ENCODE measurements at regions not wholly inside any gene's neighbourhood (a gene's known extent, or its start where the extent isn't known, plus 50 kb on each side); places are given as distances from the start of the nearest gene placed in this dataset.
"Not testable (repeated sequence)": the region's sequence is repeated elsewhere in the genome, so short reads cannot be mapped to it uniquely, and the experiment has no call there.

DNA sequence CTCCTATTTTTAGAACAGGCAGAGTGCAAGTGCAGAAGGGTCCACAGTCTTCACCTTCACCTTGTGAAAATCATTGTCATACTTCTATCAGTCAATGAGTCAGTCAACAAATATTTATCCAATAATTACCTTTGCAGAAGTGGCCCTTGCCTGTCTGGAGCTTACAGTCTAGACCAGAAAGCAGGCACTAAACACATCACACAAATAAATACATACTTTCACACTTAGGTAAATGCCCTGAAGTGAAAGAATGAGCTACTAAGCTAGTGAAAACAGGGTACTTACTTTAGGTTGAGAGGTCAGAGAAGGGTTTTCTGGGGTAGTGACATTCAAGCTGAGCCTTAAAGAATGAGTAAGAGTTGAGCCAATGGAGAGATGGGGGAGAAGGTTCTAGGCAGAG lies 421.9 kb upstream of the ADAMTSL1 start:
- TF ChIP-seq ZNF274 (IDR thresholded peaks at IDR 0.05; ENCODE audit: low read depth, low read length): no peak

GRCh38 chr9:18056269-18056992 lies 417.5 kb upstream of the ADAMTSL1 start:
- TF ChIP-seq ZNF274 (IDR thresholded peaks at IDR 0.05; ENCODE audit: low read depth, low read length): no peak
- no peak overlapping the region for H3K4me3 ChIP-seq (ENCODE audit: low read length)

More for the DNA sequence above, 421.9 kb upstream of the ADAMTSL1 start:
- H3K4me3 ChIP-seq (ENCODE audit: low read length): no peak overlapping the region

DNA sequence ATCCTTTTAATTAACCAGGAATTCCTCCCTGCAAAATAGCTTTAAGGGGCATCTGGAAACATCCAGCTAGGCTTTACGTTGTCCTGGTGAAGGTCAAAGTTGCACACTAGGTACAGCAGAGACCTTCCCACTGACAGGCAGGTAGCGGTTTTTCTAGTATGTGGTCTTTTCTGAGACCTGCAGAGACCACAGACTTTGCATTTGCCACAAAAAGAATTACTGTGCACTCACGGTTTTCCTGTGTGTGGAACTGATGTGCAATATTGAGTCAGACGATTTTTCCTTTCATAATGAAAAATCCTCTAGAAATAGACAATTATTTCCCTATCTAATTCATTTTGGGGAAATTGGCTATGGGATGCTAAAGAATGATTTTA lies 417.0 kb upstream of the ADAMTSL1 start:
- TF ChIP-seq ZNF274 (IDR thresholded peaks at IDR 0.05; ENCODE audit: low read depth, low read length): no peak
- H3K4me3 ChIP-seq (ENCODE audit: low read length): no peak overlapping the region

- TF ChIP-seq ZNF274 (IDR thresholded peaks at IDR 0.05; ENCODE audit: low read depth, low read length): no peak
Observed at GRCh38 chr9:18058564-18059442, 415.1 kb upstream of the ADAMTSL1 start.

DNA sequence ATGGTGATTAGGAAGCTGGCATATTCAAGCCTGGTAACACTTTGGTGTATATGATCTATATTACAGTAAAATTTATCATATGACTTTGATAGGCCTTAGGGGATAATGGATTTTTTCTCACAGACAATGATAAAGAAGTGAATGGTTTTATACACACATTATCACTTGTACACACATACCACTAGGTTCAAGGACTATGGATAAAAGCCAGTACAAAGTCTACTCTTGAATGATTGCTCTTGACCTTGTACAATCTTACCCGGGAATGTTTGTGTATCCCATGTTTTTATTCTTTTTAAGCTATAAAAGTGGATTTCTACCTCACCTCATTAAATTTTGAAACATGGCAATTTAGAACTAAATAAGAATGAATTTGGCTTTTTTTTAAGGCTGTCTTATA lies 414.5 kb upstream of the ADAMTSL1 start:
- TF ChIP-seq ZNF274 (IDR thresholded peaks at IDR 0.05; ENCODE audit: low read depth, low read length): no peak

More at GRCh38 chr9:18058564-18059442, 415.1 kb upstream of the ADAMTSL1 start:
- no peak overlapping the region for H3K4me3 ChIP-seq (ENCODE audit: low read length)

DNA sequence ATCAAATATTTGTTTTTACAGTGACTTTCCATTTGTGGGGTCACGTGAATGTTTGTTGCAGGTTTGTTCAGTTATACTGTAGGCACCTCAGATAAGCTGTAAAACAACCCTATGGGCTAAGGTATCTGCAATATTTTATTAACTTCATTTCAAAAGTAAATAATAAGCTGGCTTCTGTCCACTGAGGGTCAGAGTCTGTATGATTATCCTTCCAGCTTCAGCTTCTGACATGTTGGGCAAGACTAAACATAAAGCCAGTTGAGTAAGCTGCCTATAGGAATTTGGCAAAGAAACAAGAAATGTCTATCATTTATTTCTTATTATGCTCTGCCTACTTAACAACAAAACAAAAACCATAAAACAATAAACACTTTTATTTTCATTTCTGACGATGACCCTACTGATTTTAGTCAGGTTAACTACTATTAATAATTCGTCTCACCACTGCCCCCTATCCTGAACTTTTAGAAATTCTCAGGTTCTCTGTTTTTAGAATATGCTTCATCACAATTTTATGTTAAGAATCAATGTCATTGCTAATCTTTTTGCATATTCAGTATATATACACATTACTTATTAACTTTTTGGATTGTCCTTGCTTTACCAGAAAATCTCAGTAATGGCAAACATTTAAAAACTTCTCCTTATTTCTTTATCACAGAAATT lies 413.6 kb upstream of the ADAMTSL1 start:
- no peak for TF ChIP-seq ZNF274 (IDR thresholded peaks at IDR 0.05; ENCODE audit: low read depth, low read length)
- H3K4me3 ChIP-seq (ENCODE audit: low read length): no peak overlapping the region

More for the DNA sequence above, 414.5 kb upstream of the ADAMTSL1 start:
- H3K4me3 ChIP-seq (ENCODE audit: low read length): no peak overlapping the region

DNA sequence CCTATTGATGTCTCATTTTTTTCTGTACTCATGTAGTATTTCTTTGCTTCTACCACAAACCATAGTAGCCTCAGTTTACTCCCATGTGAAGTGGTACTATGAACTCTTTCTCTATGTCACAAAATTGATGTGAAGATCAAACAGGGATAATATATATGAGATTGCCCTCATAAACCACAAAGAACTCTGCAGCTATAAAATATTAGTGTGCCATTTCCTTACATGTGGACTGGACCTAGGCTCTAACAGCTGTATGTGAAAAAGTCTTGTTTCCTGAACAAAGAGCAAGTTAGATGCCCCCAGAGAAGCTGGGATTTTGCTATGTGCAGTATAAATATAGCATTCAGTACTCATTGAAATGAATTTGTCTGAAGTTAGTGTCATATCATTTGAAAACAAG lies 412.6 kb upstream of the ADAMTSL1 start:
- TF ChIP-seq ZNF274 (IDR thresholded peaks at IDR 0.05; ENCODE audit: low read depth, low read length): no peak
- H3K4me3 ChIP-seq (ENCODE audit: low read length): no peak overlapping the region

DNA sequence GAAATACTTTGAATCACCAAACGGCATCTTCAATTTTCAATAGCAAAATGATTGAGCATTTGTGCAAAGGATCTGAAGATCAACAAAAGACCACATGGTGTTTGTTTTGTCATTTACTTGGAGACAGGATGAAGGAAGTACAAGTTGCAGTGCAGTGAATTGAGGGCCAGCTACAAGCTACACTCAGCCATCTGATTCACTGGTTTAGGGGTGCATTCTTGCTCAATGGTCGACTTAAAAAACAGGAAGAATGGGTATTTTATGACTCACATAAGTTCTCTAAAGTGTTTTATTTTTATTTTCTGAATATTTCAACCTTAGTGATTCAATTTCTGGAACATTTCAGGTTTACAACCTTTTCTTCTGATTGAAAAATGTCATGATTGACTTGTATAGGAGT lies 412.1 kb upstream of the ADAMTSL1 start:
- TF ChIP-seq ZNF274 (IDR thresholded peaks at IDR 0.05; ENCODE audit: low read depth, low read length): no peak
- no peak overlapping the region for H3K4me3 ChIP-seq (ENCODE audit: low read length)

DNA sequence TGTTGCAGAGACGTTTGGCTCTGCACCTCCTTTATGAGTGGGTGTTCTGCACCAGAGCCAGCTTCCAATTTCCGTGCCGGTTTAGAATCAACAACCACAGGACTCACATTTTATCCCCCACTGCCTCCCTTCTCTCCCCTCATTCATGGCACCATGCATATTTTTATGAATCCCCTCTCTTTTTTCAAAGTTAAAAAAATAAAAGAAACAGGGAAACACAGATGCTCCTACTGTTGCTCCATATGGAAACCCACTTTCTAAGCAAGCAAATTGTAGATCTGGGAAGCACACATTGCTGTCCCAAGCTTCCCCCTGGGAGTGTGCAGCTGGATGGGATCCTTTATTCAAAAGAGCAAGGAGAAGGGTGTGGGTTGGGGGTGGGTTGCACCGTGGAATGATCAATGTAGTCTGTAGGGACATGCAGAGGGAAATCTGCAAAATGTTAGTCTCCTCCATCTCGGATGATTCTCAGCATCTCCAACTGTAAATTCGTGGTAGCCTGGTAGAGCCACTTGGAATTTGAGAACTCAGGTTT lies 410.0 kb upstream of the ADAMTSL1 start:
- TF ChIP-seq ZNF274 (IDR thresholded peaks at IDR 0.05; ENCODE audit: low read depth, low read length): no peak
- H3K4me3 ChIP-seq (ENCODE audit: low read length): no peak overlapping the region

GRCh38 chr9:18066608-18067007 lies 407.3 kb upstream of the ADAMTSL1 start:
- not testable (repeated sequence) for H3K4me3 ChIP-seq (ENCODE audit: low read length)

DNA sequence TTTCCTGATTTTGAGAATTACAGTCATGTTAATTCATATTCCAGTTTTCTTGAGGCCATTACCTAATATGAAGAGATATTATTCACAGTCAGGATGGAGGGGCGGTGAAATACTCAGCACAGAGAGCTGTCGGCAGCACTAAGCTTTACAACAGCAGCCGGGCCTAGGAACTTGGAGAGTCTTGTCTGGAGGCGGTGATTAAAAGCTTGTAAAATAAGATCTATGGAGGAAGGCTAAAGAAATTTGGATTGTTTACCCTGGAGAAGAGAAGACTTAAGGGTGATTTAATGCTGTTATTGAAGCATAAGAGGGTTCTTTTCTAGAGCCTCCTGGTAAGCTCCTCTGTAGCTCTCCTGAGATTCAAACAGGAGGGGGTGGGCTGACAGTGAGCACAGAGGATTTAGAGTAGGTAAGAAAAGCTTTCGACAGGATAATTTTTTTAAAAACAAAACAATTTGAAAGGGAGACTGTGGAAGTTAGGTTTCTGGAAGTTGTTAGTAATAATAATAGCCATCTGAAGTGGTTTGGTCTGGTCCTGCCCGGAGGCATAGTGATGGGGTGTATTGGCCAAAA lies 406.3 kb upstream of the ADAMTSL1 start:
- no peak overlapping the region for H3K4me3 ChIP-seq (ENCODE audit: low read length)
- TF ChIP-seq ZNF274 (IDR thresholded peaks at IDR 0.05; ENCODE audit: low read depth, low read length): no peak

DNA sequence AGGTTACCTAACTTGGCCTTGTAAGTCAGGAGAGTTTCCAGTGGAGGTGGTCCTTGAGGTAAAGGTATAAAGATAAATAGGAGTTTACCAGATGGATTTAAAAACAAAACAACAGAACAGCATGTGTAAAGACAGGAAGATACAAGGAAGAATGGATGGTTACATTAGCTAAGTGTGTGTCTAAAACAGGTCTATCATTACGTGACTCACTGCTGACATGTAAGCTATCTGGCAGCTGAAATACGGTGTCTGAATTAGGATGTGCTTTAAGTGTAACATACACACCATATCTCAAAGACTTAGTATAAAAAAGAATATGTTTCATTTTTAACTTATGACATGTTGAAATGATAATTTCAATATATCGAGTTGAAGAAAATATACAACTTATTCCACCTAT lies 405.1 kb upstream of the ADAMTSL1 start:
- no peak for TF ChIP-seq ZNF274 (IDR thresholded peaks at IDR 0.05; ENCODE audit: low read depth, low read length)
- no peak overlapping the region for H3K4me3 ChIP-seq (ENCODE audit: low read length)

DNA sequence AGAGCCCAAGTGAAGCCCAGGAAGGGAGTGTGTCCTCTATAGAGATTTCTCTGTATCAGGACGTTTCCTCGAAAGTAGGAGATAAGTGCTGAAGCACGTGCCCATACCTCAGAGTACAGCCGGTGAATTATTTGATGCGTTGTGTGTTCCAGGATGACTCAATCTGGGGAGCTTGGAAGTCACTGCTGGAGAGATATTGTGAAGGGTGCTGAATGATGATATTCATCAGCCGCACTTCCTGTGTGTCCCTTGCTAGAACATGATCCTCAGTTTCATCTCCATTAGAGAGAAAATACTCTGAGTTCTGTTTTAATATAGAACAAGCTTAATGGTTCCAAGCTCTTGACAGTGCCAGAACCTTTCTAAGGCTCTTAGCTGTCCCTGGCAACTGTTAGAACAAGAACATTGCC lies 402.3 kb upstream of the ADAMTSL1 start:
- H3K4me3 ChIP-seq (ENCODE audit: low read length): no peak overlapping the region
- TF ChIP-seq ZNF274 (IDR thresholded peaks at IDR 0.05; ENCODE audit: low read depth, low read length): no peak

DNA sequence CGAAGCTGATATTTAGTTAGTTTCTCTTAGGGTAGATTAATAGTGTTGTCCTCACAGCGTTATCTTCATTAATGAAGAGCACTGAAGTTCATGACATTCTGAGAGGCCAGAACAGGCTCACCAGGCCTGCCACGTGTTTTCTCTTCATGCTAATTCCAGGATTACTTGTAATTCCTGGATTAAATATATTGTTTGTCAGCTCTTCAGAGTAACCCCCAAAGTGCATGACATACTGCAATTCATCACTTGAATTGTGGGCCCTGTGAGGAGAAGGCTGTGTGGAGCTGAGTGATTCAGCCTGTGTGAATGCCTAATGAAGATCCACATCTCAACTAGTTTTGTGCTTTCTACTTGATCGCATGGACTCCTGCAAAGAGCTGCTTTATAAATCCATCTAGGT lies 401.0 kb upstream of the ADAMTSL1 start:
- no peak for TF ChIP-seq ZNF274 (IDR thresholded peaks at IDR 0.05; ENCODE audit: low read depth, low read length)

More for the DNA sequence above, 401.0 kb upstream of the ADAMTSL1 start:
- no peak overlapping the region for H3K4me3 ChIP-seq (ENCODE audit: low read length)
